ENCODE measurements at regions not wholly inside any gene's neighbourhood (a gene's known extent, or its start where the extent isn't known, plus 50 kb on each side); places are given as distances from the start of the nearest gene placed in this dataset.

GRCh38 chr2:83561592-83561991, 897.5 kb downstream of the SUCLG1 start:
- Histone ChIP-seq H3K9me2 (replicated peaks; ENCODE audit: control insufficient read depth, low read length) (no peaks in the 10 kb centered on the region), H3K4me2 (ENCODE audit: low read length) (no peak overlapping the region), H3K4me1 (ENCODE audit: control insufficient read depth, low read length) (no peaks in the 10 kb centered on the region), H3K4me3 (ENCODE audit: low read length) (no peak overlapping the region), H3F3A (ENCODE audit: control insufficient read depth, insufficient read depth) (no peaks in the 10 kb centered on the region), H3K36me3 (ENCODE audit: control insufficient read depth, low read length) (no peaks in the 10 kb centered on the region), H3K79me2 (ENCODE audit: control insufficient read depth, low read length) (no peaks in the 10 kb centered on the region), H3K27me3 (ENCODE audit: control insufficient read depth, low read length) (no peaks in the 10 kb centered on the region), H3K27ac (ENCODE audit: low read depth, low read length) (no peak overlapping the region), H3K9me3 (ENCODE audit: control insufficient read depth, insufficient read depth, low read length) (peaks cover 4% of the 10 kb centered on the region; the same call in 1 of the 2 replicates), H4K20me1 (ENCODE audit: control insufficient read depth, insufficient read depth, low read depth, low read length) (no peaks in the 10 kb centered on the region)
- no peak for TF ChIP-seq EZH2phosphoT487 (IDR thresholded peaks at IDR 0.05; ENCODE audit: borderline replicate concordance, low read length)
- TF ChIP-seq, protein P1, sequence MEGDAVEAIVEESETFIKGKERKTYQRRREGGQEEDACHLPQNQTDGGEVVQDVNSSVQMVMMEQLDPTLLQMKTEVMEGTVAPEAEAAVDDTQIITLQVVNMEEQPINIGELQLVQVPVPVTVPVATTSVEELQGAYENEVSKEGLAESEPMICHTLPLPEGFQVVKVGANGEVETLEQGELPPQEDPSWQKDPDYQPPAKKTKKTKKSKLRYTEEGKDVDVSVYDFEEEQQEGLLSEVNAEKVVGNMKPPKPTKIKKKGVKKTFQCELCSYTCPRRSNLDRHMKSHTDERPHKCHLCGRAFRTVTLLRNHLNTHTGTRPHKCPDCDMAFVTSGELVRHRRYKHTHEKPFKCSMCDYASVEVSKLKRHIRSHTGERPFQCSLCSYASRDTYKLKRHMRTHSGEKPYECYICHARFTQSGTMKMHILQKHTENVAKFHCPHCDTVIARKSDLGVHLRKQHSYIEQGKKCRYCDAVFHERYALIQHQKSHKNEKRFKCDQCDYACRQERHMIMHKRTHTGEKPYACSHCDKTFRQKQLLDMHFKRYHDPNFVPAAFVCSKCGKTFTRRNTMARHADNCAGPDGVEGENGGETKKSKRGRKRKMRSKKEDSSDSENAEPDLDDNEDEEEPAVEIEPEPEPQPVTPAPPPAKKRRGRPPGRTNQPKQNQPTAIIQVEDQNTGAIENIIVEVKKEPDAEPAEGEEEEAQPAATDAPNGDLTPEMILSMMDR (IDR thresholded peaks at IDR 0.05; ENCODE audit: low read depth, low read length, poor library complexity, severe bottlenecking) = no peak

GRCh38 chr2:83536556-83536955, 922.5 kb downstream of the SUCLG1 start:
- H3K4me2 ChIP-seq (ENCODE audit: low read length) = no peak overlapping the region
- H3K27me3 ChIP-seq (ENCODE audit: control insufficient read depth, low read length) = no peaks in the 10 kb centered on the region
- H3K9me3 ChIP-seq (ENCODE audit: control insufficient read depth, insufficient read depth, low read length) = no peaks in the 10 kb centered on the region
- H3K36me3 ChIP-seq (ENCODE audit: control insufficient read depth, low read length) = no peaks in the 10 kb centered on the region
- H3K4me1 ChIP-seq (ENCODE audit: control insufficient read depth, low read length) = no peaks in the 10 kb centered on the region
- no peak overlapping the region for H3K27ac ChIP-seq (ENCODE audit: low read depth, low read length)
- no peaks in the 10 kb centered on the region for H4K20me1 ChIP-seq (ENCODE audit: control insufficient read depth, insufficient read depth, low read depth, low read length)
- H3K79me2 ChIP-seq (ENCODE audit: control insufficient read depth, low read length) = no peaks in the 10 kb centered on the region
- H3F3A ChIP-seq (ENCODE audit: control insufficient read depth, insufficient read depth) = no peaks in the 10 kb centered on the region
- H3K9me2 ChIP-seq (replicated peaks; ENCODE audit: control insufficient read depth, low read length) = no peaks in the 10 kb centered on the region
- TF ChIP-seq, protein P1 (IDR thresholded peaks at IDR 0.05; ENCODE audit: low read depth, low read length, poor library complexity, severe bottlenecking) = no peak
- TF ChIP-seq EZH2phosphoT487 (IDR thresholded peaks at IDR 0.05; ENCODE audit: borderline replicate concordance, low read length) = no peak
- H3K4me3 ChIP-seq (ENCODE audit: low read length) = no peak overlapping the region

DNA sequence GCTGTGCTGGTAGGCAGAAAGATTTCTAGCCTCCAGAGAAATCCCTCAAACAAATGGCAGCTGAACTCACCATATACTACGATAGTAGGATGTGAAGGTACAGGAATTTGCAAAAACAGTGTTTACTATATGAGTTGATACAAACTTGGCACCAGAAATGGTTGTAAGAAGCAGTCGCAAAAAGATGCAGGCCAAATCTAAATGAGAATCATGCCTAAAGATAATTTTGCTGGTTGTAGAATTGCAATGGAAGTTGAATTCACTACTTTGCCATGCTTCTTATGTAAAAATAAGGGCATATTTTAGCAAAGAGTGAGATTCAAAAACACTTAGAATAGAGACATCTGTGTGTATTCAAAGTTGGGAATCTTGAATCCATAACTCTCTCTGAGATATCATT, 924.7 kb downstream of the SUCLG1 start:
- H3K27ac ChIP-seq (ENCODE audit: low read depth, low read length) = no peak overlapping the region
- H3K9me2 ChIP-seq (replicated peaks; ENCODE audit: control insufficient read depth, low read length) = no peaks in the 10 kb centered on the region
- H3K4me1 ChIP-seq (ENCODE audit: control insufficient read depth, low read length) = no peaks in the 10 kb centered on the region
- H3K27me3 ChIP-seq (ENCODE audit: control insufficient read depth, low read length) = no peaks in the 10 kb centered on the region
- no peaks in the 10 kb centered on the region for H3K36me3 ChIP-seq (ENCODE audit: control insufficient read depth, low read length)
- H3K9me3 ChIP-seq (ENCODE audit: control insufficient read depth, insufficient read depth, low read length) = no peaks in the 10 kb centered on the region
- TF ChIP-seq, protein P1 (IDR thresholded peaks at IDR 0.05; ENCODE audit: low read depth, low read length, poor library complexity, severe bottlenecking) = no peak
- no peak for TF ChIP-seq EZH2phosphoT487 (IDR thresholded peaks at IDR 0.05; ENCODE audit: borderline replicate concordance, low read length)
- no peak overlapping the region for H3K4me3 ChIP-seq (ENCODE audit: low read length)
- no peaks in the 10 kb centered on the region for H3K79me2 ChIP-seq (ENCODE audit: control insufficient read depth, low read length)
- no peaks in the 10 kb centered on the region for H4K20me1 ChIP-seq (ENCODE audit: control insufficient read depth, insufficient read depth, low read depth, low read length)
- H3F3A ChIP-seq (ENCODE audit: control insufficient read depth, insufficient read depth) = no peaks in the 10 kb centered on the region
- no peak overlapping the region for H3K4me2 ChIP-seq (ENCODE audit: low read length)

All from DOHH2 (cell line).